Body of pancreas (tissue), 4 donors: ENCODE measurements at regions not wholly inside any gene's neighbourhood (a gene's known extent, or its start where the extent isn't known, plus 50 kb on each side); places are given as distances from the start of the nearest gene placed in this dataset.

ENCODE experiments used
- ATAC-seq: fragments of 150-250 bp; one replicate; pipeline ENCODE4 v1.9.1; 2016
- DNase-seq, 4 donors: peaks; one replicate each; pipeline ENCODE4 v3.0.0-alpha.2; 2019
- H3K27ac ChIP-seq, 4 donors: fragments of 200-600 bp; sonication (generic); 1 replicate in 3 of 4; 2 replicates in 1 of 4; pipeline versions ENCODE4 v1.5.1 to v1.6.1; 2016 to 2019; ENCODE audit warnings: mild to moderate bottlenecking in 1 of 4, mixed read lengths in 1 of 4, moderate library complexity in 1 of 4
- H3K27me3 ChIP-seq, 2 donors: fragments of 200-600 bp; sonication (generic); one replicate each; pipeline ENCODE4 v1.6.0; 2016; ENCODE audit warnings: mild to moderate bottlenecking in 1 of 2
- H3K36me3 ChIP-seq, 2 donors: fragments of 200-600 bp; sonication (generic); replicated peaks in 1 of 2; 2 replicates each; pipeline ENCODE4 v1.5.1; 2016; ENCODE audit warnings: low read depth in 2 of 2; ENCODE audit not compliant: insufficient read depth in 1 of 2
- H3K4me1 ChIP-seq: fragments of 200-600 bp; sonication (generic); one replicate; pipeline ENCODE4 v1.6.0; 2016
- H3K4me3 ChIP-seq, 2 donors: fragments of 200-600 bp; sonication (generic); 1 replicate in 1 of 2; 2 replicates in 1 of 2; pipeline ENCODE4 v1.5.1; 2016 to 2019
- H3K9me3 ChIP-seq, 3 donors: fragments of 200-600 bp; sonication (generic); 1 replicate in 2 of 3; 2 replicates in 1 of 3; pipeline ENCODE4 v1.5.1; 2016
- CTCF ChIP-seq, 7 experiments: fragments of 450-650 bp in 4 of 7; fragments of 200-600 bp in 3 of 7; sonication (generic) in 3 of 7; IDR thresholded peaks; one replicate each; pipeline ENCODE4 v1.5.1; 2016 to 2019; ENCODE audit warnings: antibody characterized with exemption in 7 of 7
- POLR2A ChIP-seq, 3 donors: fragments of 450-650 bp; IDR thresholded peaks; one replicate each; pipeline ENCODE4 v1.6.1; 2016; ENCODE audit warnings: antibody characterized with exemption in 3 of 3, mild to moderate bottlenecking in 2 of 3
- WGBS, 2 donors: methylation state at CpG; one replicate each; pipeline ENCODE4 v1.1.5; 2017; 5-methylcytosine and 5-hydroxymethylcytosine counted together
- intact Hi-C: fragments of 100-400 bp; cut with DNase I; formaldehyde crosslinking; loops from one replicate; pipeline ENCODE4 v1.15.1; 2023

DNA sequence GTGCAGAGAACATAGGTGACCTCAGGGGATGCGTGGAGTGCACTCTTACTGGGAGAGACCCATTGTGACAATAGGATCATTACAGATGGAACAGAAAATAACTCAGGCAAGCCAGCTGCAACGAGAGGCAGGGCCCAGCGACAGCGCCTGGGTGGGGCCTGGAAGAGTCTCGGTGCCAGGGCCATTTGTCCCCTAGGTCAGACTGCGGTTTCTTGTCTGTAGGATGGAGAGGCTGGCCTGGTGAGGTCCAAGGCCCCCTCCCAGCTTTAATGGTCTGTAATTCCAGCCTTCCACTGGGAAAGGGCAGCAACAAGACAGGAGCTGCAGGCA lies 208.6 kb upstream of the APCDD1 start:
- intact Hi-C loops = no loop called here
- Histone ChIP-seq H3K4me3 (no peak overlapping the region), H3K9me3 (no peaks in the 10 kb centered on the region), H3K36me3 (no peaks in the 10 kb centered on the region), H3K27me3 (no peaks in the 10 kb centered on the region), H3K4me1 (peaks cover 38% of the 10 kb centered on the region), H3K27ac (no peak overlapping the region)
- DNase-seq (no peak), ATAC-seq (no peak)
- TF ChIP-seq POLR2A (IDR thresholded peaks at IDR 0.05) = no peak
- no peak for TF ChIP-seq CTCF (IDR thresholded peaks at IDR 0.05)
- 81 to 94% methylated on average over 2 to 6 of the region's 6 CpGs for WGBS, 2 donors

DNA sequence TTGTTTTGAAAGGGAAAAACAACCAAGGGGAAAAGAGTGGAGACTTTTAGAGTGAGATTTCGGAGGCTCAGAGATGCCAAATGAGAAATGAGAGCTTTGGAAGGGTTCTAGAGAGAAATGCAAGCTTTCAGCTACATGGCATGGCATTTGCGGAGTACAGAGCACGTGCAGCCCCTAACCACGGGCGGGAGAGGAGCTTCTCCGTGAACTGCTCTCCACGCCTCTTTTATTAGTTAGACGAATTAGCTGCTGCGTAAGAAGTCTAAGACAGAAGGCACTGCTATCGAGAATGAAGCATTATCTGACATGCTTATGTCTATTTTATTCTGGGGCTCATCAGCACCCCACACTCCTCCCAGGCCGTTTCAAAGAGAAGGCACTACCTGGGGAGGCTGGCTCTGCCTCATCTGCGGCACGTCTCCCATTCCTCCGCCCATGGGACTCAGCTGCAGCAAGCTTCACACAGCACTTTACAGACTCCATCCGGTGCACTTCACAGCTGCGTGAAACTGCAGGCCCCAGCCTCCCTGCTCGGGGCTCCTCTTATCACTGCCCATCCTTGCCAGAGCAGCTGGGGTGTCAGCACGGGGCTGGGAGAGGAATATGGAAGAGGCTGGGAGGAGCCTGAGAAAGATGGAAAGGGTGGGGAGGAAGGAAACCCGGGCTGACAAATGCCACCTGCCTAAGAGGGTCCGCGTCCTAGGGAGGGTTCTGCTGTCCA lies 207.3 kb upstream of the APCDD1 start:
- intact Hi-C loops = no loop called here
- no peaks in the 10 kb centered on the region for H3K9me3 ChIP-seq
- TF ChIP-seq POLR2A (IDR thresholded peaks at IDR 0.05) (no peak), CTCF (IDR thresholded peaks at IDR 0.05) (no peak)
- H3K27me3 ChIP-seq = no peaks in the 10 kb centered on the region
- DNase-seq (no peak), ATAC-seq (no peak)
- no peaks in the 10 kb centered on the region for H3K36me3 ChIP-seq
- peaks cover 34% of the 10 kb centered on the region for H3K4me1 ChIP-seq
- H3K27ac ChIP-seq = no peak overlapping the region
- no peak overlapping the region for H3K4me3 ChIP-seq
- WGBS, 2 donors = 81 to 85% methylated on average over 21 of the region's 21 CpGs

DNA sequence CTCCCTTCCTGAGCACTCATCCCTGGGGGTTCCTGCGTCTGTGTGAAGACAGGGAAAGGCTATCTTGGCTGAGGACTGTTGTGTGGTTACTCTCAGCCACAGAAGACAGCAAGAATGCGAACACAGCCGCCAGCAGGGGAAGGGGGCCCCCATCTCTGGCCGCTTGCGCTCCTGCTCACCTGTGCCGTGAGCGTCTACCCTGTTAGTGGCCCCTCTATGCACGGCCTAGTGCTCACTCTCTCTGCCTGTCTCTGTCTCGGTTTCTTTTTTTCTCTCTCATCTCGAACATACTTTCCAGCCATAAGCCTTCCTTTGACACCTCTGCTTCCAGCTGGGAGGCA lies 206.7 kb upstream of the APCDD1 start:
- H3K4me3 ChIP-seq = no peak overlapping the region
- WGBS, 2 donors = 76 to 81% methylated on average over 10 of the region's 10 CpGs
- ATAC-seq = no peak
- no peaks in the 10 kb centered on the region for H3K27me3 ChIP-seq
- intact Hi-C loops = no loop called here
- H3K27ac ChIP-seq = no peak overlapping the region
- no peak for DNase-seq
- H3K9me3 ChIP-seq = no peaks in the 10 kb centered on the region
- peaks cover 37% of the 10 kb centered on the region for H3K4me1 ChIP-seq
- no peaks in the 10 kb centered on the region for H3K36me3 ChIP-seq
- TF ChIP-seq CTCF (IDR thresholded peaks at IDR 0.05) (no peak), POLR2A (IDR thresholded peaks at IDR 0.05) (no peak)

GRCh38 chr18:10248738-10249137 lies 205.7 kb upstream of the APCDD1 start:
- Histone ChIP-seq H3K9me3 (no peaks in the 10 kb centered on the region), H3K27ac (no peak overlapping the region), H3K4me3 (no peak overlapping the region), H3K4me1 (peaks cover 37% of the 10 kb centered on the region), H3K27me3 (no peaks in the 10 kb centered on the region), H3K36me3 (no peaks in the 10 kb centered on the region)
- DNase-seq = peak in 3 of 4 donors; percentile 31 to 57 (median 36)
- peak; percentile 61 for ATAC-seq
- intact Hi-C loops = no loop called here
- 46 to 53% methylated on average over 5 of the region's 5 CpGs for WGBS, 2 donors
- TF ChIP-seq CTCF (IDR thresholded peaks at IDR 0.05) (no peak), POLR2A (IDR thresholded peaks at IDR 0.05) (no peak)

GRCh38 chr18:10249270-10249669 lies 205.2 kb upstream of the APCDD1 start:
- intact Hi-C loops = no loop called here
- Histone ChIP-seq H3K4me3 (no peak overlapping the region), H3K9me3 (no peaks in the 10 kb centered on the region), H3K27me3 (no peaks in the 10 kb centered on the region), H3K4me1 (peaks cover 37% of the 10 kb centered on the region), H3K36me3 (no peaks in the 10 kb centered on the region), H3K27ac (no peak overlapping the region)
- TF ChIP-seq CTCF (IDR thresholded peaks at IDR 0.05) (no peak), POLR2A (IDR thresholded peaks at IDR 0.05) (no peak)
- DNase-seq = no peak
- 74% methylated on average over 3 of the region's 3 CpGs for WGBS, 2 donors
- no peak for ATAC-seq
